Endothelial cell (in vitro differentiated cells): ENCODE measurements at regions not wholly inside any gene's neighbourhood (a gene's known extent, or its start where the extent isn't known, plus 50 kb on each side); places are given as distances from the start of the nearest gene placed in this dataset.

Experiments used
- DNase-seq: peaks from one replicate; pipeline ENCODE4 v3.0.0; 2021; ENCODE audit warnings: low spot score
- H3K27ac Mint-ChIP-seq: one replicate; pipeline ENCODE4 v1.8.0; 2021; ENCODE audit warnings: mixed read lengths, inconsistent platforms; ENCODE audit not compliant: unreplicated experiment
- H3K27me3 Mint-ChIP-seq: one replicate; pipeline ENCODE4 v1.8.0; 2021; ENCODE audit warnings: mild to moderate bottlenecking, moderate library complexity, mixed read lengths, inconsistent platforms; ENCODE audit not compliant: unreplicated experiment
- H3K36me3 Mint-ChIP-seq: one replicate; pipeline ENCODE4 v1.8.0; 2021; ENCODE audit warnings: mild to moderate bottlenecking, low read depth, mixed read lengths, inconsistent platforms; ENCODE audit not compliant: unreplicated experiment
- H3K4me1 Mint-ChIP-seq: one replicate; pipeline ENCODE4 v1.8.0; 2021; ENCODE audit warnings: mild to moderate bottlenecking, mixed read lengths, inconsistent platforms; ENCODE audit not compliant: unreplicated experiment
- H3K4me3 Mint-ChIP-seq: one replicate; pipeline ENCODE4 v1.8.0; 2021; ENCODE audit warnings: mild to moderate bottlenecking, mixed read lengths, inconsistent platforms; ENCODE audit not compliant: unreplicated experiment
- H3K9me3 Mint-ChIP-seq: one replicate; pipeline ENCODE4 v1.8.0; 2021; ENCODE audit warnings: mixed read lengths, inconsistent platforms; ENCODE audit not compliant: unreplicated experiment
- TF ChIP-seq, protein P1 (sequence below): fragments of 200-600 bp; sonication (generic); IDR thresholded peaks from one replicate; pipeline ENCODE4 v1.5.0; 2021; ENCODE audit warnings: antibody characterized with exemption; ENCODE audit not compliant: unreplicated experiment

DNA sequence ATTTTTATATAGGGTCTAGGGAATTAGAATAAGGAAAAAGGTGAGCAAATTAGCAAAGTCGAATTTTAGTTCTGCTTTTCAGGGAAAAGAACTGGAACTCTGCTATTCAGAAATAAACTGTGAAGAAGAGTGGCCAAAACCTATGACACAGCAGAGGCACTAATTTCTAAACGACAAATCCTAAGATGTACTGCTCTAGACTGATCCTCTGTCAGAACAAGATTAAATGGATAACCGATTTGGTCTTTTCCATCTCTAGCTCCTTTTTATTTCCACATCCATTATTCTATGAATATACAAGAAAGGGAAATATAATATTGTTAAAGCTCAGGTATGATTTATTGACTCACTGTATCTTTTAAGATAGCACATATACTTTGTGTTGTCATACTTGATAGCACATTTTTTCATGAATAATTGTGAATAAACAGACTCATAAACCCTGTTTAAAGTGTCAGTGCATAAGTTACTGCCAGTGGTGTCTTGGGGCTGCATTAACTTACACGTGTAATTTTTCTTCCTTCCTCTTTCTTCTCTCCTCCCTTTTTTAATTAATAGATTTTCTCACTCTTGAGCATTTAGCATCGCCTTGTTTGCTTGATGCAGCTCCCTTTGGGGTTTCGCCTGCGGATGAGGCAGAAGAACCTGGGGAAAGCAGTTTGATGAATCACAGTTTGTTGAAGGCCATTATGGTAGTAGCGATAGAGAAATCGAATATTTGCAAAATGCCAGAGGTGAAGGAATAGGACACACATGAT lies 496.6 kb downstream of the ADGRL2 start:
- TF ChIP-seq, protein P1, sequence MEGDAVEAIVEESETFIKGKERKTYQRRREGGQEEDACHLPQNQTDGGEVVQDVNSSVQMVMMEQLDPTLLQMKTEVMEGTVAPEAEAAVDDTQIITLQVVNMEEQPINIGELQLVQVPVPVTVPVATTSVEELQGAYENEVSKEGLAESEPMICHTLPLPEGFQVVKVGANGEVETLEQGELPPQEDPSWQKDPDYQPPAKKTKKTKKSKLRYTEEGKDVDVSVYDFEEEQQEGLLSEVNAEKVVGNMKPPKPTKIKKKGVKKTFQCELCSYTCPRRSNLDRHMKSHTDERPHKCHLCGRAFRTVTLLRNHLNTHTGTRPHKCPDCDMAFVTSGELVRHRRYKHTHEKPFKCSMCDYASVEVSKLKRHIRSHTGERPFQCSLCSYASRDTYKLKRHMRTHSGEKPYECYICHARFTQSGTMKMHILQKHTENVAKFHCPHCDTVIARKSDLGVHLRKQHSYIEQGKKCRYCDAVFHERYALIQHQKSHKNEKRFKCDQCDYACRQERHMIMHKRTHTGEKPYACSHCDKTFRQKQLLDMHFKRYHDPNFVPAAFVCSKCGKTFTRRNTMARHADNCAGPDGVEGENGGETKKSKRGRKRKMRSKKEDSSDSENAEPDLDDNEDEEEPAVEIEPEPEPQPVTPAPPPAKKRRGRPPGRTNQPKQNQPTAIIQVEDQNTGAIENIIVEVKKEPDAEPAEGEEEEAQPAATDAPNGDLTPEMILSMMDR = no peak
- Mint-ChIP-seq H3K9me3 (no peaks in the 10 kb centered on the region), H3K4me1 (no peaks in the 10 kb centered on the region), H3K4me3 (no peak overlapping the region), H3K36me3 (no peaks in the 10 kb centered on the region), H3K27me3 (no peaks in the 10 kb centered on the region), H3K27ac (no peak overlapping the region)
- no peak for DNase-seq

DNA sequence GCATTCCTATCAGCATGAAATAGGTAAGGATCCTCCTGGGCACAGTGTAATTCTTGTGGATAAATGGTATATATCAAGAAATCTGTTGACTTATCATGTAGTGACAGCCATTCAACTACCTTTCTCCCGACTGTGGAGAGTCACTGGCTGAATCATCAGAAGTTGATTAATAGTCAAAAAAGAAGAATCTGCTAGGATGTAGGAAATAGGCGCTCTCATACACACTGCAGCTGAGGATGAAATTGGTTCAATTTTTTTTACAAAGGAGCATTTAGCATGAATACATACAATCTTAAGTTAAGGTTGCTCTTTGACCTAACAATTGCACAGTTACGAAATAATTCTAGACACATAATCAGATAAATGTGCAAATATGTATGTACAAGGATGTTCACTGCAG lies 486.8 kb downstream of the ADGRL2 start:
- Mint-ChIP-seq H3K4me3 (no peak overlapping the region), H3K4me1 (no peaks in the 10 kb centered on the region), H3K27ac (no peak overlapping the region), H3K27me3 (no peaks in the 10 kb centered on the region), H3K9me3 (no peaks in the 10 kb centered on the region), H3K36me3 (no peaks in the 10 kb centered on the region)
- DNase-seq = no peak
- TF ChIP-seq, protein P1 = no peak

DNA sequence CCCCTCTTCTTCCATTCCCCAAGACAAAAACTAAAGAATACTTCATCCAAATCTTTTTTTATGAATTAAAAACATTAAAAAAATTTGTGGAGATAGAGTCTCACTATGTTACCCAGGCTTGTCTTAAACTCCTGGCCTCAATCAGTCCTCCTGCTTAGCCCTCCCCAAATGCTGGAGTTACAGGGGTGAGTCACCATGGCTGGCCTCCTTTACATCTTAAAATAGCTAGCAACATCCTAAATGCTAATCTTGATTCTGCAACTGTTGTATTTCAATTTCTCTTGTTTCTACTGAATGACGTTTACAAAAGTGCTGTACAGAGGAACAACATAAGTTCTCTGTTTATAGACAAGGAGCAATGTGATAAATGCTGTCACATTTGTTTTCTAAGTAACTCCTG lies 483.5 kb downstream of the ADGRL2 start:
- Mint-ChIP-seq H3K4me3 (no peak overlapping the region), H3K9me3 (no peaks in the 10 kb centered on the region), H3K27me3 (peaks cover 2% of the 10 kb centered on the region), H3K36me3 (no peaks in the 10 kb centered on the region), H3K4me1 (no peaks in the 10 kb centered on the region), H3K27ac (no peak overlapping the region)
- no peak for DNase-seq
- TF ChIP-seq, protein P1 = no peak

DNA sequence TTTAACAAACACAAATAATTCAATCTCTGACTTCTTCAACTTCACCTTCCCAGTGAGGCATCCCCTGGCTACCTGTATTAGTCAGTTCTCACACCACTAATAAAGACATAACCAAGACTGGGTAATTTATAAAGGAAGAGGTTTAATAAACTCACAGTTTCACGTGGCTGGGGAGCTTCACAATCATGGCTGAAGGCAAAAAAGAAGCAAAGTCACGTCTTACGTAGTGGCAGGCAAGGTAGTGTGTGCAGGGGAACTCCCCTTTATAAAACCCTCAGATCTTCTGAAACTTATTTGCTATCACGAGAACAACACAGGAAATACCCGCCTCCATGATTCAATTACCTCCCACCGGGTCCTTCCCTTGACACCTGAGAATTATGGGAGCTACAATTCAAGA lies 478.5 kb downstream of the ADGRL2 start:
- DNase-seq = no peak
- no peak overlapping the region for H3K27ac Mint-ChIP-seq
- H3K36me3 Mint-ChIP-seq = no peaks in the 10 kb centered on the region
- H3K4me1 Mint-ChIP-seq = no peaks in the 10 kb centered on the region
- TF ChIP-seq, protein P1 = no peak
- peaks cover 2% of the 10 kb centered on the region for H3K27me3 Mint-ChIP-seq
- no peaks in the 10 kb centered on the region for H3K9me3 Mint-ChIP-seq
- H3K4me3 Mint-ChIP-seq = no peak overlapping the region

DNA sequence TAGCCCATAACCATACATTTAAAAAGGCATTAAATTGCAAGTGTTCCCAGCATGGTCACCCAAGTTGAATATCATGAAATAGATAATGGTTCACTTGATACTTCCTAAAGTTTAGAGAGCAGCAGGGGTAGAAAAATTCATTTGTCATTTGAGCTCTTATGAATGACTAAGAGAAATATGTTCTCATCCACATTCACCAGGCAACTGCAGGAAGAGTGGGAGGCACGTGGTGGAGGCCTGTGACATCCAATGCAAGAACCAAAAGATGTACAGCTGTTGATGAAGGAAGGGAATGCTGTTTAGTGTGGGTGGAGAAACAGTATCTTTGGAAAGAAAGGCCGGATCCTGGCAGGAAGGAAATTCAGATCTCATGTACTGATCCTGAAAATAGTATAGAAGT lies 473.1 kb downstream of the ADGRL2 start:
- Mint-ChIP-seq H3K36me3 (no peaks in the 10 kb centered on the region), H3K9me3 (no peaks in the 10 kb centered on the region), H3K4me3 (no peak overlapping the region), H3K27ac (no peak overlapping the region), H3K27me3 (no peaks in the 10 kb centered on the region), H3K4me1 (no peaks in the 10 kb centered on the region)
- TF ChIP-seq, protein P1 = no peak
- no peak for DNase-seq
